HepG2 (cell line): ENCODE measurements at regions not wholly inside any gene's neighbourhood (a gene's known extent, or its start where the extent isn't known, plus 50 kb on each side); places are given as distances from the start of the nearest gene placed in this dataset.

ENCODE experiments used
- ATAC-seq: fragments of 200-7000 bp; cut with Tn5 transposase; 3 replicates; pipeline ENCODE4 v1.9.1; 2020; ENCODE audit warnings: mild to moderate bottlenecking, moderate library complexity
- BruUV-seq: library from RNA; stranded (reverse); fragments of 400-500 nt; replicated peaks from 2 replicates; lab custom pipeline; 2021; lab: Mats Ljungman, UMichigan
- CTCF ChIA-PET: fragments of 300-600 bp; formaldehyde crosslinking; extraction: SDS; loops from one replicate; lab custom pipeline; 2021; ENCODE audit warnings: low total read pairs, inconsistent platforms, low intra/inter-chr PET ratio; lab: Yijun Ruan, JAX
- POLR2A ChIA-PET: fragments of 350-600 bp; sonication (Branson Sonifier 250); formaldehyde crosslinking; loops from one replicate; lab custom pipeline; 2020; ENCODE audit warnings: antibody characterized with exemption, inconsistent platforms; lab: Yijun Ruan, JAX
- DNase-seq: peaks from one replicate; pipeline ENCODE4 v3.0.0-alpha.2; 2015; ENCODE audit warnings: low spot score
- FAIRE-seq: peaks from 3 replicates; lab custom pipeline; 2011; peaks lifted over from hg19 to GRCh38; lab: Jason Lieb, UNC
- H2AFZ ChIP-seq: one replicate; pipeline ENCODE4 v1.6.1; 2011; ENCODE audit warnings: low read length, inconsistent platforms
- H3K27ac ChIP-seq: fragments of 300-600 bp; 3 replicates; pipeline ENCODE4 v1.8.0; 2011; ENCODE audit warnings: mixed run types, mild to moderate bottlenecking, mixed read lengths, low read length, inconsistent platforms; ENCODE audit not compliant: insufficient read depth; ENCODE audit errors: extremely low read length
- H3K27me3 ChIP-seq, 2 experiments: fragments of 200-600 bp in 1 of 2; 2 replicates in 1 of 2; 3 replicates in 1 of 2; pipeline versions ENCODE4 v1.6.0 to v1.8.0; 2011; ENCODE audit warnings: low read length in 2 of 2, mild to moderate bottlenecking in 2 of 2, moderate library complexity in 2 of 2, inconsistent platforms in 1 of 2; ENCODE audit not compliant: insufficient read depth in 2 of 2, control insufficient read depth in 1 of 2
- H3K36me3 ChIP-seq, 2 experiments: fragments of 200-600 bp in 1 of 2; replicated peaks in 1 of 2; 2 replicates in 1 of 2; 3 replicates in 1 of 2; pipeline versions ENCODE4 v1.5.1 to v1.8.0; 2011; ENCODE audit warnings: low read length in 2 of 2, inconsistent platforms in 1 of 2; ENCODE audit not compliant: insufficient read depth in 2 of 2, control insufficient read depth in 1 of 2
- H3K4me1 ChIP-seq: 2 replicates; pipeline ENCODE4 v1.5.1; 2012; ENCODE audit warnings: low read length, inconsistent platforms; ENCODE audit not compliant: insufficient read depth
- H3K4me2 ChIP-seq: 2 replicates; pipeline ENCODE4 v1.6.0; 2011; ENCODE audit warnings: low read depth, low read length, inconsistent platforms
- H3K4me3 ChIP-seq, 3 experiments: fragments of 200-600 bp in 1 of 3; sonication (generic), shearing (Covaris generic) in 1 of 3; replicated peaks in 1 of 3; 2 replicates each; pipeline ENCODE4 v1.5.1; 2011 to 2016; ENCODE audit warnings: low read length in 3 of 3, inconsistent platforms in 2 of 3, low read depth in 2 of 3, mild to moderate bottlenecking in 2 of 3, control low read depth in 1 of 3, mixed read lengths in 1 of 3; ENCODE audit not compliant: insufficient read depth in 1 of 3
- H3K79me2 ChIP-seq: one replicate; pipeline ENCODE4 v1.6.1; 2011; ENCODE audit warnings: low read length, inconsistent platforms; ENCODE audit not compliant: insufficient read depth
- H3K9ac ChIP-seq: 2 replicates; pipeline ENCODE4 v1.6.0; 2011; ENCODE audit warnings: mild to moderate bottlenecking, low read depth, low read length, inconsistent platforms; ENCODE audit not compliant: insufficient read depth
- H3K9me3 ChIP-seq: 2 replicates; pipeline ENCODE4 v1.5.1; 2012; ENCODE audit warnings: mild to moderate bottlenecking, low read length
- H4K20me1 ChIP-seq: 2 replicates; pipeline ENCODE4 v1.6.0; 2011; ENCODE audit warnings: inconsistent platforms, mild to moderate bottlenecking, low read length, moderate library complexity; ENCODE audit not compliant: insufficient read depth
- KDM1A ChIP-seq: IDR thresholded peaks from 2 replicates; pipeline ENCODE4 v1.6.1; 2016; ENCODE audit warnings: missing compliant biosample characterization
- NFRKB ChIP-seq: fragments of 450-650 bp; IDR thresholded peaks from 2 replicates; pipeline ENCODE4 v1.6.1; 2017
- ZFP36 ChIP-seq: fragments of 150-350 bp; IDR thresholded peaks from 2 replicates; pipeline ENCODE4 v1.6.1; 2018; ENCODE audit warnings: borderline replicate concordance, low read length, low read depth; ENCODE audit not compliant: partially characterized antibody
- ZNF12 ChIP-seq: sonication (generic); formaldehyde crosslinking; IDR thresholded peaks from 2 replicates; pipeline ENCODE4 v1.5.0; 2020; ENCODE audit warnings: missing genetic modification reagents
- ZNF687 ChIP-seq: sonication (generic); formaldehyde crosslinking; IDR thresholded peaks from 2 replicates; pipeline ENCODE4 v1.5.1; 2020; ENCODE audit warnings: mild to moderate bottlenecking, missing genetic modification reagents, moderate library complexity
- WGBS: methylation state at CpG from one replicate; pipeline ENCODE4 v1.1.6; 2017; ENCODE audit warnings: low lambda C conversion rate; 5-methylcytosine and 5-hydroxymethylcytosine counted together
- in situ Hi-C: cut with HindIII; loops from 2 replicates; pipeline ENCODE4 v1.10.0; 2017; ENCODE audit warnings: low pct_unique_long_range_greater_than_20kb; ENCODE audit not compliant: extremely low pct_ligation_motif_present
- intact Hi-C: fragments of 100-400 bp; cut with micrococcal nuclease; formaldehyde crosslinking; loops from one replicate; pipeline ENCODE4 v1.10.0; 2022; ENCODE audit not compliant: unreplicated experiment

GRCh38 chr20:58099956-58100730, 128.3 kb downstream of the ANKRD60 start:
- H3K9ac ChIP-seq, result no peak overlapping the region
- no peak for TF ChIP-seq ZNF687
- peak; percentile 11 for TF ChIP-seq ZFP36
- TF ChIP-seq ZNF12 (CRISPR knock-in tag), result no peak
- no peak for TF ChIP-seq KDM1A
- TF ChIP-seq NFRKB, result no peak
- no peaks in the 10 kb centered on the region for H3K9me3 ChIP-seq
- no TSS peak for BruUV-seq
- no peak for DNase-seq
- H4K20me1 ChIP-seq, result no peaks in the 10 kb centered on the region
- CTCF ChIA-PET, result no interaction called here
- H3K27ac ChIP-seq, result no peak overlapping the region
- H3K27me3 ChIP-seq, result peaks cover 2 to 58% of the 10 kb centered on the region in 2 experiments; a peak in 4 of 5 replicates
- no peak overlapping the region for H3K4me3 ChIP-seq
- H2AFZ ChIP-seq, result no peak overlapping the region
- 2% methylated on average over 9 of the region's 9 CpGs for WGBS
- no peaks in the 10 kb centered on the region for H3K36me3 ChIP-seq
- H3K4me2 ChIP-seq, result no peak overlapping the region
- POLR2A ChIA-PET, result no interaction called here
- FAIRE-seq, result no peak
- H3K79me2 ChIP-seq, result no peaks in the 10 kb centered on the region
- no peak for ATAC-seq
- in situ Hi-C loops, result no loop called here
- intact Hi-C loops, result no loop called here
- H3K4me1 ChIP-seq, result no peaks in the 10 kb centered on the region
